K562 (cell line): ENCODE measurements at regions not wholly inside any gene's neighbourhood (a gene's known extent, or its start where the extent isn't known, plus 50 kb on each side); places are given as distances from the start of the nearest gene placed in this dataset.

Experiments
- ATAC-seq: fragments of 200-7000 bp; cut with Tn5 transposase; 3 replicates; pipeline ENCODE4 v1.9.1; 2020; ENCODE audit warnings: moderate library complexity
- BruUV-seq: library from RNA; stranded (reverse); fragments of 400-500 nt; replicated peaks from 2 replicates; lab custom pipeline; 2021; lab: Mats Ljungman, UMichigan
- CTCF ChIA-PET: fragments of 300-600 bp; formaldehyde crosslinking; extraction: SDS; loops from one replicate; lab custom pipeline; 2021; ENCODE audit warnings: low intra/inter-chr PET ratio; lab: Yijun Ruan, JAX
- POLR2A ChIA-PET: fragments of 300-600, 350-650 bp; sonication (Branson Sonifier 250); formaldehyde crosslinking; extraction: SDS; loops from one replicate; lab custom pipeline; 2021; ENCODE audit warnings: antibody characterized with exemption, inconsistent platforms; lab: Yijun Ruan, JAX
- DNase-seq, 4 experiments: peaks; one replicate each; pipeline versions ENCODE4 v3.0.0 to v3.0.0-alpha.2; 2011 to 2018; ENCODE audit warnings: low spot score in 3 of 4, mixed read lengths in 3 of 4; ENCODE audit errors: extremely low read depth in 1 of 4
- FAIRE-seq: peaks from 2 replicates; lab custom pipeline; 2011; peaks lifted over from hg19 to GRCh38; lab: Jason Lieb, UNC
- H2AFZ ChIP-seq: 2 replicates; pipeline ENCODE4 v1.6.0; 2011; ENCODE audit warnings: low read depth, low read length, control low read depth, inconsistent platforms
- H3K27ac ChIP-seq: fragments of 200-600 bp; 3 replicates; pipeline ENCODE4 v1.8.0; 2011; ENCODE audit warnings: low read depth, mild to moderate bottlenecking, control low read depth, inconsistent platforms, low read length, moderate library complexity, mixed read lengths; ENCODE audit errors: extremely low read depth
- H3K27me3 ChIP-seq, 2 experiments: fragments of 300-600 bp in 1 of 2; 2 replicates in 1 of 2; 3 replicates in 1 of 2; pipeline versions ENCODE4 v1.6.0 to v1.8.0; 2011; ENCODE audit warnings: inconsistent platforms in 2 of 2, low read length in 2 of 2, mild to moderate bottlenecking in 1 of 2, mixed read lengths in 1 of 2, moderate library complexity in 1 of 2; ENCODE audit not compliant: control insufficient read depth in 2 of 2, insufficient read depth in 2 of 2
- H3K36me3 ChIP-seq: fragments of 300-600 bp; 3 replicates; pipeline ENCODE4 v1.8.0; 2011; ENCODE audit warnings: mild to moderate bottlenecking, low read length, inconsistent platforms; ENCODE audit not compliant: control insufficient read depth, insufficient read depth
- H3K4me1 ChIP-seq, 2 experiments: fragments of 200-600 bp in 1 of 2; replicated peaks in 1 of 2; 2 replicates in 1 of 2; 3 replicates in 1 of 2; pipeline versions ENCODE4 v1.5.1 to v1.8.0; 2011; ENCODE audit warnings: inconsistent platforms in 2 of 2, low read length in 2 of 2, mild to moderate bottlenecking in 1 of 2, mixed read lengths in 1 of 2, moderate library complexity in 1 of 2; ENCODE audit not compliant: control insufficient read depth in 2 of 2, insufficient read depth in 2 of 2
- H3K4me2 ChIP-seq: 2 replicates; pipeline ENCODE4 v1.6.1; 2011; ENCODE audit warnings: low read length, control low read depth, inconsistent platforms, mixed read lengths; ENCODE audit not compliant: insufficient read depth
- H3K4me3 ChIP-seq: fragments of 200-600 bp; sonication (generic), shearing (Covaris generic); 2 replicates; pipeline ENCODE4 v1.5.1; 2016; ENCODE audit warnings: control low read depth, inconsistent platforms
- H3K79me2 ChIP-seq: fragments of 200-600 bp; 3 replicates; pipeline ENCODE4 v1.8.0; 2011; ENCODE audit warnings: low read length, inconsistent platforms; ENCODE audit not compliant: control insufficient read depth, insufficient read depth
- H3K9ac ChIP-seq, 2 experiments: 2 replicates each; pipeline versions ENCODE4 v1.6.0 to v1.6.1; 2011; ENCODE audit warnings: low read depth in 2 of 2, low read length in 2 of 2, control low read depth in 1 of 2, inconsistent platforms in 1 of 2, mild to moderate bottlenecking in 1 of 2, mixed read lengths in 1 of 2; ENCODE audit not compliant: insufficient read depth in 1 of 2
- H3K9me1 ChIP-seq: one replicate; pipeline ENCODE4 v1.6.0; 2011; ENCODE audit warnings: inconsistent platforms, mild to moderate bottlenecking, low read length, moderate library complexity; ENCODE audit not compliant: control insufficient read depth, insufficient read depth
- H3K9me3 ChIP-seq: replicated peaks from 2 replicates; pipeline ENCODE4 v1.5.1; 2011; ENCODE audit warnings: low read depth, low read length, inconsistent platforms; ENCODE audit not compliant: control insufficient read depth, insufficient read depth
- H4K20me1 ChIP-seq: replicated peaks from 2 replicates; pipeline ENCODE4 v1.6.1; 2011; ENCODE audit warnings: low read length, inconsistent platforms, mixed read lengths; ENCODE audit not compliant: control insufficient read depth, insufficient read depth
- CREB5 ChIP-seq: fragments of 250-450 bp; sonication (Bioruptor Pico); IDR thresholded peaks from 2 replicates; pipeline ENCODE4 v1.5.0; 2020; ENCODE audit warnings: mild to moderate bottlenecking
- CTBP1 ChIP-seq: fragments of 450-650 bp; IDR thresholded peaks from 2 replicates; pipeline ENCODE4 v1.6.1; 2016; ENCODE audit warnings: borderline replicate concordance
- FOXP4 ChIP-seq: sonication (generic); formaldehyde crosslinking; IDR thresholded peaks from 2 replicates; pipeline ENCODE4 v1.8.0; 2022; ENCODE audit warnings: mild to moderate bottlenecking, missing genetic modification reagents, borderline replicate concordance
- SMAD2 ChIP-seq: fragments of 150-350 bp; IDR thresholded peaks from 2 replicates; pipeline ENCODE4 v1.6.1; 2014; ENCODE audit warnings: low read depth, mild to moderate bottlenecking, low read length
- THRAP3 ChIP-seq: fragments of 450-650 bp; IDR thresholded peaks from 2 replicates; pipeline ENCODE4 v1.6.1; 2016; ENCODE audit warnings: mild to moderate bottlenecking, inconsistent platforms, borderline replicate concordance
- ZNF589 ChIP-seq: fragments of 200-800 bp; sonication (Bioruptor generic); IDR thresholded peaks from 2 replicates; pipeline ENCODE4 v1.6.1; 2016; ENCODE audit warnings: low read depth, missing genetic modification characterization, missing compliant biosample characterization
- WGBS: fragments of 100-300 bp; shearing (Covaris generic); methylation state at CpG from one replicate; pipeline ENCODE4 v1.1.6; 2016; ENCODE audit warnings: low coverage, mixed read lengths; ENCODE audit not compliant: insufficient coverage; ENCODE audit errors: missing lambda C conversion rate; 5-methylcytosine and 5-hydroxymethylcytosine counted together
- in situ Hi-C: fragments of 300-500 bp; cut with MboI; formaldehyde crosslinking; loops from 4 replicates; pipeline ENCODE4 v1.15.0; 2018; ENCODE audit warnings: inconsistent platforms, mixed read lengths
- intact Hi-C: fragments of 100-400 bp; cut with micrococcal nuclease; formaldehyde crosslinking; loops from 2 replicates; pipeline ENCODE4 v1.14.2; 2022

GRCh38 chr17:71969500-71969899 is 151.3 kb upstream of the SOX9 start:
- ATAC-seq (no peak), DNase-seq (no peak), FAIRE-seq (no peak)
- H3K9me1 ChIP-seq = no peaks in the 10 kb centered on the region
- H3K27ac ChIP-seq = no peak overlapping the region
- no peaks in the 10 kb centered on the region for H3K4me1 ChIP-seq
- intact Hi-C loops (no loop called here), in situ Hi-C loops (no loop called here)
- H3K27me3 ChIP-seq = no peaks in the 10 kb centered on the region
- H3K9me3 ChIP-seq = no peaks in the 10 kb centered on the region
- CTCF ChIA-PET = no interaction called here
- no peaks in the 10 kb centered on the region for H4K20me1 ChIP-seq
- H3K79me2 ChIP-seq = no peaks in the 10 kb centered on the region
- no peak overlapping the region for H3K4me3 ChIP-seq
- no peak overlapping the region for H2AFZ ChIP-seq
- TF ChIP-seq SMAD2 (no peak), ZNF589 (no peak), THRAP3 (no peak)
- H3K4me2 ChIP-seq = no peak overlapping the region
- H3K9ac ChIP-seq = no peak overlapping the region
- no TSS peak for BruUV-seq
- POLR2A ChIA-PET = no interaction called here
- no peaks in the 10 kb centered on the region for H3K36me3 ChIP-seq

- no peaks in the 10 kb centered on the region for H3K27me3 ChIP-seq
- H3K4me1 ChIP-seq = no peaks in the 10 kb centered on the region
- no peaks in the 10 kb centered on the region for H4K20me1 ChIP-seq
- no peak for DNase-seq
- ChIA-PET POLR2A (no interaction called here), CTCF (no interaction called here)
- H3K9ac ChIP-seq = no peak overlapping the region
- H3K9me3 ChIP-seq = no peaks in the 10 kb centered on the region
- intact Hi-C loops = no loop called here
- no peak for FAIRE-seq
- H3K79me2 ChIP-seq = no peaks in the 10 kb centered on the region
- H3K36me3 ChIP-seq = no peaks in the 10 kb centered on the region
- no peak for ATAC-seq
- no peak overlapping the region for H3K4me3 ChIP-seq
- 0% methylated on average over 1 of the region's 1 CpG for WGBS
- no TSS peak for BruUV-seq
- no peak overlapping the region for H2AFZ ChIP-seq
- H3K9me1 ChIP-seq = no peaks in the 10 kb centered on the region
- H3K4me2 ChIP-seq = no peak overlapping the region
- in situ Hi-C loops = no loop called here
- no peak overlapping the region for H3K27ac ChIP-seq
- TF ChIP-seq FOXP4 (CRISPR knock-in tag) (no peak), CTBP1 (no peak), CREB5 (no peak)
Measured at GRCh38 chr17:71970312-71970711, 150.5 kb upstream of the SOX9 start.
